Left lung (tissue), 4 donors: ENCODE measurements at regions not wholly inside any gene's neighbourhood (a gene's known extent, or its start where the extent isn't known, plus 50 kb on each side); places are given as distances from the start of the nearest gene placed in this dataset.

Experiments
- ATAC-seq: fragments of 200-7000 bp; cut with Tn5 transposase; one replicate; pipeline ENCODE4 v1.9.1; 2020; ENCODE audit warnings: moderate library complexity
- DNase-seq, 4 donors: peaks; one replicate each; pipeline ENCODE4 v3.0.0-alpha.2; 2013 to 2020
- H3K27ac ChIP-seq, 2 donors: fragments of 200-600 bp; sonication (generic) in 1 of 2; one replicate each; pipeline versions ENCODE4 v1.5.0 to v1.8.0; 2020 to 2021
- H3K27me3 ChIP-seq, 2 donors: fragments of 200-600 bp; sonication (generic) in 1 of 2; one replicate each; pipeline versions ENCODE4 v1.5.0 to v1.8.0; 2020 to 2021
- H3K36me3 ChIP-seq, 2 donors: fragments of 200-600 bp; sonication (generic) in 1 of 2; one replicate each; pipeline versions ENCODE4 v1.5.0 to v1.8.0; 2020 to 2021
- H3K4me1 ChIP-seq, 2 donors: fragments of 200-600 bp; one replicate each; pipeline ENCODE4 v1.8.0; 2021
- H3K4me3 ChIP-seq, 2 donors: fragments of 200-600 bp; sonication (generic) in 1 of 2; one replicate each; pipeline versions ENCODE4 v1.5.0 to v1.8.0; 2020 to 2021; ENCODE audit warnings: mild to moderate bottlenecking in 1 of 2
- H3K9me3 ChIP-seq, 2 donors: fragments of 200-600 bp; sonication (generic) in 1 of 2; one replicate each; pipeline versions ENCODE4 v1.5.0 to v1.8.0; 2020 to 2021
- CTCF ChIP-seq, 2 donors: fragments of 200-600 bp; sonication (generic) in 1 of 2; IDR thresholded peaks; one replicate each; pipeline versions ENCODE4 v1.5.0 to v1.8.0; 2021; ENCODE audit warnings: antibody characterized with exemption in 2 of 2
- intact Hi-C, 2 donors: fragments of 100-400 bp; cut with DNase I; formaldehyde crosslinking; loops; one replicate each; pipeline versions ENCODE4 v1.11.2 to v1.14.2; 2022
- donor health status: DM: no; HTN: yes; CAD: no.
- donor health status: DM: no; HTN: no; CAD: no.

GRCh38 chr14:89036371-89036770 lies 211.9 kb downstream of the TTC8 start:
- Histone ChIP-seq H3K4me3 (no peak overlapping the region), H3K27me3 (peaks cover 0 to 2% of the 10 kb centered on the region in 2 donors), H3K36me3 (no peaks in the 10 kb centered on the region), H3K27ac (no peak overlapping the region), H3K9me3 (no peaks in the 10 kb centered on the region), H3K4me1 (peaks cover under 1 to 15% of the 10 kb centered on the region in 2 donors)
- intact Hi-C loops, result no loop called here
- no peak for TF ChIP-seq CTCF (IDR thresholded peaks at IDR 0.05)
- no peak for DNase-seq
- no peak for ATAC-seq

- H3K4me1 ChIP-seq, result peaks cover 8 to 16% of the 10 kb centered on the region in 2 donors
- DNase-seq, result no peak
- H3K27me3 ChIP-seq, result no peaks in the 10 kb centered on the region
- H3K36me3 ChIP-seq, result no peaks in the 10 kb centered on the region
- H3K9me3 ChIP-seq, result no peaks in the 10 kb centered on the region
- intact Hi-C loops, result no loop called here
- no peak overlapping the region for H3K27ac ChIP-seq
- no peak for ATAC-seq
- H3K4me3 ChIP-seq, result no peak overlapping the region
- no peak for TF ChIP-seq CTCF (IDR thresholded peaks at IDR 0.05)
Measured at GRCh38 chr14:89037065-89037464, 212.6 kb downstream of the TTC8 start.

GRCh38 chr14:89040080-89040459 lies 215.6 kb downstream of the TTC8 start:
- H3K36me3 ChIP-seq, result no peaks in the 10 kb centered on the region
- no peak for ATAC-seq
- intact Hi-C loops, result loop anchor here in 1 of 2 donors (5.0 kb wide), 1 partner anchor 727 kb away; no protein-coding TSS in a partner anchor
- H3K9me3 ChIP-seq, result no peaks in the 10 kb centered on the region
- H3K4me3 ChIP-seq, result peak overlapping the region in 1 of 2 donors; percentile 34
- H3K27ac ChIP-seq, result peak overlapping the region; percentile 83 to 86
- DNase-seq, result no peak
- H3K4me1 ChIP-seq, result peaks cover 9 to 16% of the 10 kb centered on the region in 2 donors
- no peak for TF ChIP-seq CTCF (IDR thresholded peaks at IDR 0.05)
- no peaks in the 10 kb centered on the region for H3K27me3 ChIP-seq

DNA sequence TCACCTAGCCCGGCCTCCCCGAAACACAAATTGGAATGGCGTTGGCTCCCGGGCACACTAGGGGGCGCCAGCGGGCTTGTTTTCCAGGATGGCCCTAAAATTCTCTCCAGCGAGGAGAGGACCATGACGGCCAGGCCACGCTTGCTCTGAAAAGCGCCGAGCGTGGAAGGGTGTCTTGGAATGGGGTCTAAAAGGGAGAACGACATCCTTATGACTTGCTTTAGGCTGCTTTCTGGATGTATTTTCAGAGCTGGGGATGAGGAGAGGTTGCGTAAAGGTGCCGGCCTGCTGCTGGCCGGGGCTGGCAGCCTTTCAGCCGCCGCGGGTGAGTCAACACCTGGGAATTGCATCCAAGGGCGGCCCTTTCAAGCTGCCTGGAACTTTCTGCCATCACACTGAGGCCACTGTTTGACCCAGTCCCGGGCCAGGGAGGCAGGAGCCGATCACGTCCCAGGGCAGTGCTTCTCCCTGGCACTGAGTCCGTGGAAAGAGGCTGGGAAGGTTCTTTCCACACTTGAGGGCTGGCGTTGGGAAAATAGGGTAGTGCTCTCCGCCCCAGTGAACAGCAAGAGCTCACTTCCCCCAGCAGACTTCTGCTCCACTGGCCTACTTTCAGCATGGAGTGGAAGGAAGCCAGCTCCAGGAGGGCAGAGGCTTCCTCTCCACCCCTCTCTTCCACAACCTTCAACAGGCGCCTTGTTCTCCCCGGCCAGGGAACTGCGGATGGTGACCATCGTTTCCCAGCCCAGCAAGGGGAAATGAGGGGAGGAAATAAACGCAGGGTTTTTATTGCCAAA lies 216.2 kb downstream of the TTC8 start:
- Histone ChIP-seq H3K27me3 (no peaks in the 10 kb centered on the region), H3K27ac (peak overlapping the region; percentile 83 to 86), H3K4me1 (peaks cover 9 to 16% of the 10 kb centered on the region in 2 donors), H3K4me3 (peak overlapping the region; percentile 8 to 34), H3K36me3 (no peaks in the 10 kb centered on the region), H3K9me3 (no peaks in the 10 kb centered on the region)
- DNase-seq (peak; percentile 85 to 92 (median 90)), ATAC-seq (peak; percentile 95)
- intact Hi-C loops, result loop anchor here in 1 of 2 donors (5.0 kb wide), 1 partner anchor 727 kb away; no protein-coding TSS in a partner anchor
- peak; percentile 90 for TF ChIP-seq CTCF (IDR thresholded peaks at IDR 0.05)

- Histone ChIP-seq H3K9me3 (no peaks in the 10 kb centered on the region), H3K27me3 (no peaks in the 10 kb centered on the region), H3K36me3 (no peaks in the 10 kb centered on the region), H3K27ac (peak overlapping the region; percentile 83 to 86), H3K4me3 (peak overlapping the region in 1 of 2 donors; percentile 34), H3K4me1 (peaks cover 9 to 16% of the 10 kb centered on the region in 2 donors)
- peak; percentile 70 for ATAC-seq
- TF ChIP-seq CTCF (IDR thresholded peaks at IDR 0.05), result no peak
- DNase-seq, result peak in 1 of 4 donors; percentile 57
- intact Hi-C loops, result loop anchor here in 1 of 2 donors (5.0 kb wide), 1 partner anchor 726 kb away; no protein-coding TSS in a partner anchor
Measured at GRCh38 chr14:89041257-89041582, 216.8 kb downstream of the TTC8 start.
